ENCODE measurements at regions not wholly inside any gene's neighbourhood (a gene's known extent, or its start where the extent isn't known, plus 50 kb on each side); places are given as distances from the start of the nearest gene placed in this dataset.

DNA sequence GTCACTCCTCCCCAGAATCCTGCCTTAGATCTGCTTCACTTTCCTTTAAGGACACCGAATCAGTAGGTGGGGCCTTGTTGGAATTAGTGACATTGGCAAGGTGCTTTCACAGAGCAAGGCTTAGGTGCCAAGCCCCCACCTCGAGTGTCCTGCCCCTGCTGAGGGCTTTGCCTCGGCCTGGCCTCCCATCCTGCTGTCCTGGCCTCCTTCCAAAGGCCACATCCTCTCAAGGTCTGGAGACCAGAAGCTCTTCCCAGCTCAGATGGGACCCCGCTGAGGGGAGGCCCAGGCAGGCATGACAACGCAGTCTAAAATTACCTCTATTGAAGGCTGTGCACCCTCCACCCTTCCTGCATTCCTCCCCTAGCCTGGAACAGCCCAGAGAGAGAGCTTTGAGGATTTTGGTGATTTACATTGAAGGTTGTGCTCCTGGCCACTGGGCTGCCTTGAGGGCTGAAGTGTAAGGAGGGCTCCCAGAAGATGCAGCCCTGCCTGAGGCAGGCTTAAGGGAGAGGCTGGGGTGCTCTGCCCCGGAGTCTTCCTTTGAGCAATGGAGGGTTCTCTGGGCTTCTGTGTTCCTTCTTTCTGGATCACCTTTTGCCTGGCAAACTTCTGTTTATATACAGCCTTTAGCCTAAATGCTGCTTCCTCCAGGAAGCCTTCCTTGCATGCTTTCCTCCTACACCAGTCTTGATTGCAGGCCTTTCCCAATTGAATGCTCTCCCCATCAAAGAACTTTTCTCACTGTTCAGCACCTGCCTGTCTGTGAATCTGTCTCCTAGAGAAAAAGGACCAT lies 154.4 kb downstream of the DDX1 start:
- no peak for ATAC-seq
- TF ChIP-seq, protein P1, sequence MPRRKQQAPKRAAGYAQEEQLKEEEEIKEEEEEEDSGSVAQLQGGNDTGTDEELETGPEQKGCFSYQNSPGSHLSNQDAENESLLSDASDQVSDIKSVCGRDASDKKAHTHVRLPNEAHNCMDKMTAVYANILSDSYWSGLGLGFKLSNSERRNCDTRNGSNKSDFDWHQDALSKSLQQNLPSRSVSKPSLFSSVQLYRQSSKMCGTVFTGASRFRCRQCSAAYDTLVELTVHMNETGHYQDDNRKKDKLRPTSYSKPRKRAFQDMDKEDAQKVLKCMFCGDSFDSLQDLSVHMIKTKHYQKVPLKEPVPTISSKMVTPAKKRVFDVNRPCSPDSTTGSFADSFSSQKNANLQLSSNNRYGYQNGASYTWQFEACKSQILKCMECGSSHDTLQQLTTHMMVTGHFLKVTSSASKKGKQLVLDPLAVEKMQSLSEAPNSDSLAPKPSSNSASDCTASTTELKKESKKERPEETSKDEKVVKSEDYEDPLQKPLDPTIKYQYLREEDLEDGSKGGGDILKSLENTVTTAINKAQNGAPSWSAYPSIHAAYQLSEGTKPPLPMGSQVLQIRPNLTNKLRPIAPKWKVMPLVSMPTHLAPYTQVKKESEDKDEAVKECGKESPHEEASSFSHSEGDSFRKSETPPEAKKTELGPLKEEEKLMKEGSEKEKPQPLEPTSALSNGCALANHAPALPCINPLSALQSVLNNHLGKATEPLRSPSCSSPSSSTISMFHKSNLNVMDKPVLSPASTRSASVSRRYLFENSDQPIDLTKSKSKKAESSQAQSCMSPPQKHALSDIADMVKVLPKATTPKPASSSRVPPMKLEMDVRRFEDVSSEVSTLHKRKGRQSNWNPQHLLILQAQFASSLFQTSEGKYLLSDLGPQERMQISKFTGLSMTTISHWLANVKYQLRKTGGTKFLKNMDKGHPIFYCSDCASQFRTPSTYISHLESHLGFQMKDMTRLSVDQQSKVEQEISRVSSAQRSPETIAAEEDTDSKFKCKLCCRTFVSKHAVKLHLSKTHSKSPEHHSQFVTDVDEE (CRISPR knock-in tag; IDR thresholded peaks at IDR 0.05): no peak
- no peak for TF ChIP-seq ZFP3 (CRISPR knock-in tag; IDR thresholded peaks at IDR 0.05)
- TF ChIP-seq ZC3H10 (CRISPR knock-in tag; IDR thresholded peaks at IDR 0.05): no peak
- TF ChIP-seq, protein P2, sequence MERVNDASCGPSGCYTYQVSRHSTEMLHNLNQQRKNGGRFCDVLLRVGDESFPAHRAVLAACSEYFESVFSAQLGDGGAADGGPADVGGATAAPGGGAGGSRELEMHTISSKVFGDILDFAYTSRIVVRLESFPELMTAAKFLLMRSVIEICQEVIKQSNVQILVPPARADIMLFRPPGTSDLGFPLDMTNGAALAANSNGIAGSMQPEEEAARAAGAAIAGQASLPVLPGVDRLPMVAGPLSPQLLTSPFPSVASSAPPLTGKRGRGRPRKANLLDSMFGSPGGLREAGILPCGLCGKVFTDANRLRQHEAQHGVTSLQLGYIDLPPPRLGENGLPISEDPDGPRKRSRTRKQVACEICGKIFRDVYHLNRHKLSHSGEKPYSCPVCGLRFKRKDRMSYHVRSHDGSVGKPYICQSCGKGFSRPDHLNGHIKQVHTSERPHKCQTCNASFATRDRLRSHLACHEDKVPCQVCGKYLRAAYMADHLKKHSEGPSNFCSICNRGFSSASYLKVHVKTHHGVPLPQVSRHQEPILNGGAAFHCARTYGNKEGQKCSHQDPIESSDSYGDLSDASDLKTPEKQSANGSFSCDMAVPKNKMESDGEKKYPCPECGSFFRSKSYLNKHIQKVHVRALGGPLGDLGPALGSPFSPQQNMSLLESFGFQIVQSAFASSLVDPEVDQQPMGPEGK (CRISPR knock-in tag; IDR thresholded peaks at IDR 0.05; ENCODE audit: borderline replicate concordance): no peak
- TF ChIP-seq ARNTL (CRISPR knock-in tag; IDR thresholded peaks at IDR 0.05; ENCODE audit: borderline replicate concordance, low read depth): no peak
- TF ChIP-seq, protein P3, sequence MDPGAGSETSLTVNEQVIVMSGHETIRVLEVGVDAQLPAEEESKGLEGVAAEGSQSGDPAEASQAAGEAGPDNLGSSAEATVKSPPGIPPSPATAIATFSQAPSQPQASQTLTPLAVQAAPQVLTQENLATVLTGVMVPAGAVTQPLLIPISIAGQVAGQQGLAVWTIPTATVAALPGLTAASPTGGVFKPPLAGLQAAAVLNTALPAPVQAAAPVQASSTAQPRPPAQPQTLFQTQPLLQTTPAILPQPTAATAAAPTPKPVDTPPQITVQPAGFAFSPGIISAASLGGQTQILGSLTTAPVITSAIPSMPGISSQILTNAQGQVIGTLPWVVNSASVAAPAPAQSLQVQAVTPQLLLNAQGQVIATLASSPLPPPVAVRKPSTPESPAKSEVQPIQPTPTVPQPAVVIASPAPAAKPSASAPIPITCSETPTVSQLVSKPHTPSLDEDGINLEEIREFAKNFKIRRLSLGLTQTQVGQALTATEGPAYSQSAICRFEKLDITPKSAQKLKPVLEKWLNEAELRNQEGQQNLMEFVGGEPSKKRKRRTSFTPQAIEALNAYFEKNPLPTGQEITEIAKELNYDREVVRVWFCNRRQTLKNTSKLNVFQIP (CRISPR knock-in tag; IDR thresholded peaks at IDR 0.05; ENCODE audit: borderline replicate concordance, low read depth): no peak
- no peak for TF ChIP-seq ZFP30 (CRISPR knock-in tag; IDR thresholded peaks at IDR 0.05)
- TF ChIP-seq RARB (CRISPR knock-in tag; IDR thresholded peaks at IDR 0.05): no peak

DNA sequence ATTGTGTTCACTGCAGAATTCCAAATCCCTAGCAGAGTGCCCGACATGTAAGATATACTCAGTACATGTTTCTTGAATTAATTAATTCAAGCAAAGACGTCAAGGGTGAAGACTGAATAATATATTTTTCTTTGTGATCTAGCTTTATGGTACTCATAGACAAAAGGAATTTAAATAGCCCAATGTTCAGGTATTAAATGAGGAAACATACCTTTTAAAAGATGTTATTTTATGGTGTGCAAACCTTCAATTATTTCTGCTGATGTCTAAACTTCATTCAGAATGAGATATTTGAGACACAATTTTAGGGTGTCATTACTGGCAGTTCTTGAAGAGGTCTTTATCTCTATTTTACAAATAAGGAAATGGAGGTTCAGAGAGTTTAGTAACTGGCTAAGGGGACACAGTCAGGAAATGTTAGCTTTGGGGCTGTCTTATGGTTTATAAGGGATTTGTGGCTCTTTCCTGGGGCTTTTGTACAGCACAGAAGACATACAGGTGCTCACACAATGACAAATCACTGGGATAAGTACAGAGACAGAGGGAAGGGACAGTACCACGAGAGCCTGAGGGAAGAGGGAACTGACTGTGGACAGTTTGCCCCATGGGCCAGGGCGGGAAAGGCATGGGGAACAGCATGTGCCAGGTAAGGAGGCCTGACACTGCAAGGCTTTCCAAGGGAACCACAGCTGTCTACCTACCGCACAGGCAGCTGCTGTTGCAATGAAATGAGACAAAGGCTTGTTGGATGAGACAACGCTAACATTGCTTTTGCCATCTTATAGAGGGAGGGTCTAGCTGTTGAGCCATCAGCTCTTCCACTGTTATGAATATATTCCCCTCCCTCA lies 155.3 kb downstream of the DDX1 start:
- no peak for TF ChIP-seq TOX (CRISPR knock-in tag; IDR thresholded peaks at IDR 0.05; ENCODE audit: borderline replicate concordance)
- no peak for TF ChIP-seq ZNF70 (CRISPR knock-in tag; IDR thresholded peaks at IDR 0.05)
- no peak for TF ChIP-seq SNAI2 (CRISPR knock-in tag; IDR thresholded peaks at IDR 0.05)
- TF ChIP-seq ZC3H10 (CRISPR knock-in tag; IDR thresholded peaks at IDR 0.05): no peak
- TF ChIP-seq ISL1 (CRISPR knock-in tag; IDR thresholded peaks at IDR 0.05): no peak
- TF ChIP-seq ZNF565 (CRISPR knock-in tag; conservative IDR thresholded peaks at IDR 0.05; ENCODE audit: low read depth): no peak
- no peak for TF ChIP-seq OSR1 (CRISPR knock-in tag; IDR thresholded peaks at IDR 0.05)
- TF ChIP-seq, protein P4, sequence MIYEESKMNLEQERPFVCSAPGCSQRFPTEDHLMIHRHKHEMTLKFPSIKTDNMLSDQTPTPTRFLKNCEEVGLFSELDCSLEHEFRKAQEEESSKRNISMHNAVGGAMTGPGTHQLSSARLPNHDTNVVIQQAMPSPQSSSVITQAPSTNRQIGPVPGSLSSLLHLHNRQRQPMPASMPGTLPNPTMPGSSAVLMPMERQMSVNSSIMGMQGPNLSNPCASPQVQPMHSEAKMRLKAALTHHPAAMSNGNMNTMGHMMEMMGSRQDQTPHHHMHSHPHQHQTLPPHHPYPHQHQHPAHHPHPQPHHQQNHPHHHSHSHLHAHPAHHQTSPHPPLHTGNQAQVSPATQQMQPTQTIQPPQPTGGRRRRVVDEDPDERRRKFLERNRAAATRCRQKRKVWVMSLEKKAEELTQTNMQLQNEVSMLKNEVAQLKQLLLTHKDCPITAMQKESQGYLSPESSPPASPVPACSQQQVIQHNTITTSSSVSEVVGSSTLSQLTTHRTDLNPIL (CRISPR knock-in tag; IDR thresholded peaks at IDR 0.05; ENCODE audit: low read depth): no peak
- TF ChIP-seq PPARA (CRISPR knock-in tag; IDR thresholded peaks at IDR 0.05; ENCODE audit: borderline replicate concordance): no peak
- TF ChIP-seq ARNTL (CRISPR knock-in tag; IDR thresholded peaks at IDR 0.05; ENCODE audit: borderline replicate concordance, low read depth): no peak
- no peak for TF ChIP-seq TCF4 (CRISPR knock-in tag; IDR thresholded peaks at IDR 0.05; ENCODE audit: borderline replicate concordance)
- TF ChIP-seq GLIS3 (CRISPR knock-in tag; IDR thresholded peaks at IDR 0.05): no peak
- TF ChIP-seq RARB (CRISPR knock-in tag; IDR thresholded peaks at IDR 0.05): no peak
- TF ChIP-seq, protein P2 (CRISPR knock-in tag; IDR thresholded peaks at IDR 0.05; ENCODE audit: borderline replicate concordance): no peak
- TF ChIP-seq ZFP30 (CRISPR knock-in tag; IDR thresholded peaks at IDR 0.05): no peak
- TF ChIP-seq ZNF8 (CRISPR knock-in tag; IDR thresholded peaks at IDR 0.05): no peak
- TF ChIP-seq, protein P1 (CRISPR knock-in tag; IDR thresholded peaks at IDR 0.05): no peak
- TF ChIP-seq, protein P5, sequence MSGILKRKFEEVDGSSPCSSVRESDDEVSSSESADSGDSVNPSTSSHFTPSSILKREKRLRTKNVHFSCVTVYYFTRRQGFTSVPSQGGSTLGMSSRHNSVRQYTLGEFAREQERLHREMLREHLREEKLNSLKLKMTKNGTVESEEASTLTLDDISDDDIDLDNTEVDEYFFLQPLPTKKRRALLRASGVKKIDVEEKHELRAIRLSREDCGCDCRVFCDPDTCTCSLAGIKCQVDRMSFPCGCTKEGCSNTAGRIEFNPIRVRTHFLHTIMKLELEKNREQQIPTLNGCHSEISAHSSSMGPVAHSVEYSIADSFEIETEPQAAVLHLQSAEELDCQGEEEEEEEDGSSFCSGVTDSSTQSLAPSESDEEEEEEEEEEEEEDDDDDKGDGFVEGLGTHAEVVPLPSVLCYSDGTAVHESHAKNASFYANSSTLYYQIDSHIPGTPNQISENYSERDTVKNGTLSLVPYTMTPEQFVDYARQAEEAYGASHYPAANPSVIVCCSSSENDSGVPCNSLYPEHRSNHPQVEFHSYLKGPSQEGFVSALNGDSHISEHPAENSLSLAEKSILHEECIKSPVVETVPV (CRISPR knock-in tag; IDR thresholded peaks at IDR 0.05): no peak
- TF ChIP-seq BACH2 (CRISPR knock-in tag; IDR thresholded peaks at IDR 0.05; ENCODE audit: borderline replicate concordance): no peak
- no peak for TF ChIP-seq ESRRG (CRISPR knock-in tag; IDR thresholded peaks at IDR 0.05)
- no peak for ATAC-seq
